SK-N-SH treated with all-trans-retinoic acid at 6 μM for 48 hours (cell line): ENCODE measurements at regions not wholly inside any gene's neighbourhood (a gene's known extent, or its start where the extent isn't known, plus 50 kb on each side); places are given as distances from the start of the nearest gene placed in this dataset.

Source experiments
- ATAC-seq: fragments of 200-7000 bp; cut with Tn5 transposase; 3 replicates; pipeline ENCODE4 v1.9.1; 2020; ENCODE audit warnings: mild to moderate bottlenecking, moderate library complexity
- ARNTL ChIP-seq: fragments of 450-650 bp; formaldehyde crosslinking; IDR thresholded peaks from 2 replicates; pipeline ENCODE4 v1.5.0; 2020; ENCODE audit warnings: low read depth, mild to moderate bottlenecking, moderate library complexity, borderline replicate concordance
- BACH2 ChIP-seq: fragments of 250-450 bp; sonication (Bioruptor Pico); IDR thresholded peaks from 2 replicates; pipeline ENCODE4 v1.9.0; 2021; ENCODE audit warnings: mild to moderate bottlenecking, borderline replicate concordance
- CSDC2 ChIP-seq: fragments of 250-450 bp; sonication (Bioruptor Pico); IDR thresholded peaks from 2 replicates; pipeline ENCODE4 v1.5.0; 2020; ENCODE audit warnings: mild to moderate bottlenecking, moderate library complexity
- ESRRG ChIP-seq: fragments of 250-450 bp; sonication (Bioruptor Pico); IDR thresholded peaks from 2 replicates; pipeline ENCODE4 v1.6.1; 2021; ENCODE audit warnings: mild to moderate bottlenecking
- GLIS3 ChIP-seq: fragments of 250-450 bp; sonication (Bioruptor Pico); IDR thresholded peaks from 2 replicates; pipeline ENCODE4 v1.5.0; 2020; ENCODE audit warnings: mild to moderate bottlenecking, moderate library complexity
- ISL1 ChIP-seq: fragments of 250-450 bp; sonication (Bioruptor Pico); IDR thresholded peaks from 2 replicates; pipeline ENCODE4 v2.1.2; 2022; ENCODE audit warnings: mild to moderate bottlenecking, moderate library complexity
- OSR1 ChIP-seq: fragments of 250-450 bp; sonication (Bioruptor Pico); IDR thresholded peaks from 2 replicates; pipeline ENCODE4 v1.8.0; 2022; ENCODE audit warnings: moderate library complexity, mild to moderate bottlenecking, inconsistent platforms
- PPARA ChIP-seq: fragments of 250-450 bp; sonication (Bioruptor Pico); IDR thresholded peaks from 2 replicates; pipeline ENCODE4 v1.5.0; 2020; ENCODE audit warnings: mild to moderate bottlenecking, borderline replicate concordance
- RARB ChIP-seq: fragments of 250-450 bp; sonication (Bioruptor Pico); IDR thresholded peaks from 2 replicates; pipeline ENCODE4 v1.8.0; 2021; ENCODE audit warnings: mild to moderate bottlenecking, moderate library complexity
- SNAI2 ChIP-seq: fragments of 250-450 bp; sonication (Bioruptor Pico); IDR thresholded peaks from 2 replicates; pipeline ENCODE4 v1.5.0; 2020; ENCODE audit warnings: mild to moderate bottlenecking, moderate library complexity
- TCF4 ChIP-seq: fragments of 250-450 bp; sonication (Bioruptor Pico); IDR thresholded peaks from 2 replicates; pipeline ENCODE4 v1.8.0; 2021; ENCODE audit warnings: mild to moderate bottlenecking, moderate library complexity, borderline replicate concordance
- TOX ChIP-seq: fragments of 250-450 bp; sonication (Bioruptor Pico); IDR thresholded peaks from 2 replicates; pipeline ENCODE4 v1.8.0; 2021; ENCODE audit warnings: mild to moderate bottlenecking, moderate library complexity, borderline replicate concordance
- ZC3H10 ChIP-seq: fragments of 250-450 bp; sonication (Bioruptor Pico); IDR thresholded peaks from 2 replicates; pipeline ENCODE4 v1.5.1; 2021; ENCODE audit warnings: mild to moderate bottlenecking, moderate library complexity
- ZFP3 ChIP-seq: fragments of 250-450 bp; sonication (Bioruptor Pico); IDR thresholded peaks from 2 replicates; pipeline ENCODE4 v1.5.0; 2020; ENCODE audit warnings: mild to moderate bottlenecking, moderate library complexity
- ZFP30 ChIP-seq: fragments of 450-650 bp; formaldehyde crosslinking; IDR thresholded peaks from 2 replicates; pipeline ENCODE4 v1.5.0; 2022; ENCODE audit warnings: mild to moderate bottlenecking, moderate library complexity
- ZNF565 ChIP-seq: fragments of 450-650 bp; formaldehyde crosslinking; conservative IDR thresholded peaks from 2 replicates; pipeline ENCODE4 v1.5.0; 2020; ENCODE audit warnings: low read depth, mild to moderate bottlenecking, moderate library complexity
- ZNF70 ChIP-seq: fragments of 450-650 bp; formaldehyde crosslinking; IDR thresholded peaks from 2 replicates; pipeline ENCODE4 v1.5.0; 2020; ENCODE audit warnings: mild to moderate bottlenecking, moderate library complexity
- ZNF8 ChIP-seq: fragments of 450-650 bp; formaldehyde crosslinking; IDR thresholded peaks from 2 replicates; pipeline ENCODE4 v1.5.0; 2020; ENCODE audit warnings: mild to moderate bottlenecking, moderate library complexity
- TF ChIP-seq, protein P1 (sequence below): fragments of 250-450 bp; sonication (Bioruptor Pico); IDR thresholded peaks from 2 replicates; pipeline ENCODE4 v1.5.1; 2020; ENCODE audit warnings: low read depth, mild to moderate bottlenecking, moderate library complexity
- TF ChIP-seq, protein P2 (sequence below): fragments of 250-450 bp; sonication (Bioruptor Pico); IDR thresholded peaks from 2 replicates; pipeline ENCODE4 v1.8.0; 2021; ENCODE audit warnings: low read depth, mild to moderate bottlenecking, moderate library complexity, borderline replicate concordance
- TF ChIP-seq, protein P3 (sequence below): fragments of 250-450 bp; sonication (Bioruptor Pico); IDR thresholded peaks from 2 replicates; pipeline ENCODE4 v1.5.0; 2020; ENCODE audit warnings: mild to moderate bottlenecking, moderate library complexity
- TF ChIP-seq, protein P4 (sequence below): fragments of 250-450 bp; sonication (Bioruptor Pico); IDR thresholded peaks from 2 replicates; pipeline ENCODE4 v1.5.1; 2021; ENCODE audit warnings: mild to moderate bottlenecking, moderate library complexity

DNA sequence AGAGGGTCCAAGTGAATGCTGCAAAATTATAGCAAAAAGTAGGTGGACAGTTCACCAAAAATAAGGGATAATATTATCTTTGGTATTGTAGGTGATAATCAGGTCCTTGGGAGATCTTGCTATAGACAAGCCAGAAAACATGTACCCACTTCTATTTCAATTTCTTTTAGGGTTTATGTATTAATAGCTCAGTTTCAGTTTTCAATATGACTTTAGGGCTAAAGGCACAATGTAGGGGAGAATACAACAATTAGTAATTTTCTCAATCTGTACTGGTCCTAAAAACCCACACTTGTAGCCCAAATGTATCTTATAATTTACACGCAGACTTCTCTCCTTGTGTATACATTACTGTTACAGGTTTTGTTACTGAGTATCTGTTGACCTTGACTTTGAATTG lies 307.0 kb upstream of the ID4 start:
- no peak for TF ChIP-seq ARNTL (CRISPR knock-in tag)
- no peak for TF ChIP-seq TCF4
- TF ChIP-seq ESRRG (CRISPR knock-in tag), result no peak
- TF ChIP-seq, protein P1, sequence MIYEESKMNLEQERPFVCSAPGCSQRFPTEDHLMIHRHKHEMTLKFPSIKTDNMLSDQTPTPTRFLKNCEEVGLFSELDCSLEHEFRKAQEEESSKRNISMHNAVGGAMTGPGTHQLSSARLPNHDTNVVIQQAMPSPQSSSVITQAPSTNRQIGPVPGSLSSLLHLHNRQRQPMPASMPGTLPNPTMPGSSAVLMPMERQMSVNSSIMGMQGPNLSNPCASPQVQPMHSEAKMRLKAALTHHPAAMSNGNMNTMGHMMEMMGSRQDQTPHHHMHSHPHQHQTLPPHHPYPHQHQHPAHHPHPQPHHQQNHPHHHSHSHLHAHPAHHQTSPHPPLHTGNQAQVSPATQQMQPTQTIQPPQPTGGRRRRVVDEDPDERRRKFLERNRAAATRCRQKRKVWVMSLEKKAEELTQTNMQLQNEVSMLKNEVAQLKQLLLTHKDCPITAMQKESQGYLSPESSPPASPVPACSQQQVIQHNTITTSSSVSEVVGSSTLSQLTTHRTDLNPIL, result no peak
- TF ChIP-seq, protein P2, sequence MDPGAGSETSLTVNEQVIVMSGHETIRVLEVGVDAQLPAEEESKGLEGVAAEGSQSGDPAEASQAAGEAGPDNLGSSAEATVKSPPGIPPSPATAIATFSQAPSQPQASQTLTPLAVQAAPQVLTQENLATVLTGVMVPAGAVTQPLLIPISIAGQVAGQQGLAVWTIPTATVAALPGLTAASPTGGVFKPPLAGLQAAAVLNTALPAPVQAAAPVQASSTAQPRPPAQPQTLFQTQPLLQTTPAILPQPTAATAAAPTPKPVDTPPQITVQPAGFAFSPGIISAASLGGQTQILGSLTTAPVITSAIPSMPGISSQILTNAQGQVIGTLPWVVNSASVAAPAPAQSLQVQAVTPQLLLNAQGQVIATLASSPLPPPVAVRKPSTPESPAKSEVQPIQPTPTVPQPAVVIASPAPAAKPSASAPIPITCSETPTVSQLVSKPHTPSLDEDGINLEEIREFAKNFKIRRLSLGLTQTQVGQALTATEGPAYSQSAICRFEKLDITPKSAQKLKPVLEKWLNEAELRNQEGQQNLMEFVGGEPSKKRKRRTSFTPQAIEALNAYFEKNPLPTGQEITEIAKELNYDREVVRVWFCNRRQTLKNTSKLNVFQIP, result no peak
- TF ChIP-seq, protein P3, sequence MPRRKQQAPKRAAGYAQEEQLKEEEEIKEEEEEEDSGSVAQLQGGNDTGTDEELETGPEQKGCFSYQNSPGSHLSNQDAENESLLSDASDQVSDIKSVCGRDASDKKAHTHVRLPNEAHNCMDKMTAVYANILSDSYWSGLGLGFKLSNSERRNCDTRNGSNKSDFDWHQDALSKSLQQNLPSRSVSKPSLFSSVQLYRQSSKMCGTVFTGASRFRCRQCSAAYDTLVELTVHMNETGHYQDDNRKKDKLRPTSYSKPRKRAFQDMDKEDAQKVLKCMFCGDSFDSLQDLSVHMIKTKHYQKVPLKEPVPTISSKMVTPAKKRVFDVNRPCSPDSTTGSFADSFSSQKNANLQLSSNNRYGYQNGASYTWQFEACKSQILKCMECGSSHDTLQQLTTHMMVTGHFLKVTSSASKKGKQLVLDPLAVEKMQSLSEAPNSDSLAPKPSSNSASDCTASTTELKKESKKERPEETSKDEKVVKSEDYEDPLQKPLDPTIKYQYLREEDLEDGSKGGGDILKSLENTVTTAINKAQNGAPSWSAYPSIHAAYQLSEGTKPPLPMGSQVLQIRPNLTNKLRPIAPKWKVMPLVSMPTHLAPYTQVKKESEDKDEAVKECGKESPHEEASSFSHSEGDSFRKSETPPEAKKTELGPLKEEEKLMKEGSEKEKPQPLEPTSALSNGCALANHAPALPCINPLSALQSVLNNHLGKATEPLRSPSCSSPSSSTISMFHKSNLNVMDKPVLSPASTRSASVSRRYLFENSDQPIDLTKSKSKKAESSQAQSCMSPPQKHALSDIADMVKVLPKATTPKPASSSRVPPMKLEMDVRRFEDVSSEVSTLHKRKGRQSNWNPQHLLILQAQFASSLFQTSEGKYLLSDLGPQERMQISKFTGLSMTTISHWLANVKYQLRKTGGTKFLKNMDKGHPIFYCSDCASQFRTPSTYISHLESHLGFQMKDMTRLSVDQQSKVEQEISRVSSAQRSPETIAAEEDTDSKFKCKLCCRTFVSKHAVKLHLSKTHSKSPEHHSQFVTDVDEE (CRISPR knock-in tag), result no peak
- TF ChIP-seq ZNF565, result no peak
- TF ChIP-seq GLIS3, result no peak
- TF ChIP-seq ZC3H10 (CRISPR knock-in tag), result no peak
- no peak for TF ChIP-seq ZNF70 (CRISPR knock-in tag)
- TF ChIP-seq CSDC2 (CRISPR knock-in tag), result no peak
- no peak for TF ChIP-seq ISL1 (CRISPR knock-in tag)
- no peak for TF ChIP-seq ZFP30
- TF ChIP-seq, protein P4, sequence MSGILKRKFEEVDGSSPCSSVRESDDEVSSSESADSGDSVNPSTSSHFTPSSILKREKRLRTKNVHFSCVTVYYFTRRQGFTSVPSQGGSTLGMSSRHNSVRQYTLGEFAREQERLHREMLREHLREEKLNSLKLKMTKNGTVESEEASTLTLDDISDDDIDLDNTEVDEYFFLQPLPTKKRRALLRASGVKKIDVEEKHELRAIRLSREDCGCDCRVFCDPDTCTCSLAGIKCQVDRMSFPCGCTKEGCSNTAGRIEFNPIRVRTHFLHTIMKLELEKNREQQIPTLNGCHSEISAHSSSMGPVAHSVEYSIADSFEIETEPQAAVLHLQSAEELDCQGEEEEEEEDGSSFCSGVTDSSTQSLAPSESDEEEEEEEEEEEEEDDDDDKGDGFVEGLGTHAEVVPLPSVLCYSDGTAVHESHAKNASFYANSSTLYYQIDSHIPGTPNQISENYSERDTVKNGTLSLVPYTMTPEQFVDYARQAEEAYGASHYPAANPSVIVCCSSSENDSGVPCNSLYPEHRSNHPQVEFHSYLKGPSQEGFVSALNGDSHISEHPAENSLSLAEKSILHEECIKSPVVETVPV (CRISPR knock-in tag), result no peak
- TF ChIP-seq OSR1 (CRISPR knock-in tag), result no peak
- no peak for TF ChIP-seq ZNF8 (CRISPR knock-in tag)
- no peak for ATAC-seq

DNA sequence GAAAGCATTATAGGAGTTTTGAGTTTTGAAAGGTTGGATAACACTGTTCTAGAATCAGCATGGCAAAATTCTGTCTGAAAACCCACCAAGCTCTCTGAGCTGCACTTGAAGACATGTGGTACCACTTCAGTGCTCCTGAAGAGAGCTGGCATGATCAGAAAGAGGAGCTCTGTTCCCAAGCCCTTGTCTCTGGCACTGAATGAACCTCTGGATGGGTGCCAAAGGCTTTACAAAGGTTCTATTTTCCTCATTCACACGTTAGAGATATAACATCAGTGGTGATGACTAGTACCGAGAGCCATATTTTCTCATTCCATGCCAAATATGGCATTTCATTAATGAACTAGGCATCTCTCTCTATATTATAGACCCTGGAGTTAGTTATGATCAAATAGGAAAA lies 301.8 kb upstream of the ID4 start:
- ATAC-seq, result no peak
- TF ChIP-seq RARB (CRISPR knock-in tag) (no peak), SNAI2 (no peak), ZC3H10 (CRISPR knock-in tag) (no peak), ZFP30 (no peak), BACH2 (CRISPR knock-in tag) (no peak), ZFP3 (CRISPR knock-in tag) (no peak), OSR1 (CRISPR knock-in tag) (no peak), ARNTL (CRISPR knock-in tag) (no peak), CSDC2 (CRISPR knock-in tag) (no peak), ZNF70 (CRISPR knock-in tag) (no peak), ISL1 (CRISPR knock-in tag) (no peak), PPARA (CRISPR knock-in tag) (no peak), TOX (no peak), ZNF565 (no peak), TCF4 (no peak), ZNF8 (CRISPR knock-in tag) (no peak), ESRRG (CRISPR knock-in tag) (no peak), GLIS3 (no peak)
- TF ChIP-seq, protein P1, result no peak
- TF ChIP-seq, protein P4 (CRISPR knock-in tag), result no peak
